Natural killer cell (primary cell): ENCODE measurements at regions not wholly inside any gene's neighbourhood (a gene's known extent, or its start where the extent isn't known, plus 50 kb on each side); places are given as distances from the start of the nearest gene placed in this dataset.

Source experiments
- ATAC-seq, 3 donors: fragments of 150-1000 bp in 2 of 3; fragments of 200-7000 bp in 1 of 3; cut with Tn5 transposase; 1 replicate in 1 of 3; 2 replicates in 2 of 3; pipeline ENCODE4 v1.10.0; 2021; ENCODE audit warnings: mild to moderate bottlenecking in 2 of 3, moderate library complexity in 2 of 3
- DNase-seq, 2 donors: peaks; one replicate each; pipeline versions ENCODE4 v3.0.0 to v3.0.0-alpha.2; 2013 to 2021; ENCODE audit warnings: mixed read lengths in 1 of 2
- H3K27ac ChIP-seq: one replicate; pipeline ENCODE4 v1.5.1; 2013; ENCODE audit warnings: mild to moderate bottlenecking, low read length
- H3K27me3 ChIP-seq: one replicate; pipeline ENCODE4 v1.6.1; 2013; ENCODE audit warnings: low read length; ENCODE audit not compliant: control insufficient read depth, insufficient read depth
- H3K36me3 ChIP-seq: one replicate; pipeline ENCODE4 v1.6.1; 2013; ENCODE audit warnings: low read length; ENCODE audit not compliant: control insufficient read depth, insufficient read depth
- H3K4me1 ChIP-seq: one replicate; pipeline ENCODE4 v1.6.1; 2013; ENCODE audit warnings: low read length; ENCODE audit not compliant: control insufficient read depth, insufficient read depth
- H3K4me3 ChIP-seq: one replicate; pipeline ENCODE4 v1.5.1; 2013; ENCODE audit warnings: low read length
- H3K9me3 ChIP-seq: one replicate; pipeline ENCODE4 v1.6.1; 2013; ENCODE audit warnings: low read length; ENCODE audit not compliant: control insufficient read depth, insufficient read depth
- H3K27ac Mint-ChIP-seq, 2 donors: one replicate each; pipeline ENCODE4 v1.8.0; 2022; ENCODE audit warnings: mild to moderate bottlenecking in 2 of 2, mixed read lengths in 2 of 2, moderate library complexity in 1 of 2
- H3K27me3 Mint-ChIP-seq, 2 donors: one replicate each; pipeline ENCODE4 v1.8.0; 2022; ENCODE audit warnings: low read depth in 2 of 2, mixed read lengths in 2 of 2
- H3K36me3 Mint-ChIP-seq: one replicate; pipeline ENCODE4 v1.8.0; 2022; ENCODE audit warnings: mixed read lengths
- H3K4me1 Mint-ChIP-seq, 2 donors: one replicate each; pipeline ENCODE4 v1.8.0; 2022; ENCODE audit warnings: mixed read lengths in 2 of 2
- H3K4me3 Mint-ChIP-seq: one replicate; pipeline ENCODE4 v1.8.0; 2022; ENCODE audit warnings: mild to moderate bottlenecking, moderate library complexity, mixed read lengths
- H3K9me3 Mint-ChIP-seq, 2 donors: one replicate each; pipeline ENCODE4 v1.8.0; 2022; ENCODE audit warnings: mixed read lengths in 2 of 2
- CTCF ChIP-seq: fragments of 200-600 bp; IDR thresholded peaks from one replicate; pipeline ENCODE4 v1.8.0; 2022; ENCODE audit warnings: antibody characterized with exemption
- WGBS: methylation state at CpG from one replicate; pipeline ENCODE4 v1.1.7; 2013; ENCODE audit warnings: missing lambda C conversion rate; ENCODE audit not compliant: insufficient coverage; 5-methylcytosine and 5-hydroxymethylcytosine counted together
- intact Hi-C: fragments of 100-400 bp; cut with micrococcal nuclease; formaldehyde crosslinking; loops from one replicate; pipeline ENCODE4 v1.14.2; 2022

- DNase-seq (no peak), ATAC-seq (no peak)
- no peaks in the 10 kb centered on the region for H3K9me3 ChIP-seq
- Mint-ChIP-seq H3K36me3 (no peaks in the 10 kb centered on the region), H3K27me3 (peaks cover 0 to 6% of the 10 kb centered on the region in 2 donors), H3K4me3 (no peak overlapping the region), H3K27ac (no peak overlapping the region), H3K4me1 (no peaks in the 10 kb centered on the region), H3K9me3 (peaks cover 8 to 12% of the 10 kb centered on the region in 2 donors)
- H3K27me3 ChIP-seq: no peaks in the 10 kb centered on the region
- H3K36me3 ChIP-seq: no peaks in the 10 kb centered on the region
- H3K27ac ChIP-seq: no peak overlapping the region
- TF ChIP-seq CTCF: no peak
- no peak overlapping the region for H3K4me3 ChIP-seq
- no peaks in the 10 kb centered on the region for H3K4me1 ChIP-seq
- intact Hi-C loops: no loop called here
Observed at GRCh38 chr4:159516556-159517140, 413.8 kb downstream of the RAPGEF2 start.

DNA sequence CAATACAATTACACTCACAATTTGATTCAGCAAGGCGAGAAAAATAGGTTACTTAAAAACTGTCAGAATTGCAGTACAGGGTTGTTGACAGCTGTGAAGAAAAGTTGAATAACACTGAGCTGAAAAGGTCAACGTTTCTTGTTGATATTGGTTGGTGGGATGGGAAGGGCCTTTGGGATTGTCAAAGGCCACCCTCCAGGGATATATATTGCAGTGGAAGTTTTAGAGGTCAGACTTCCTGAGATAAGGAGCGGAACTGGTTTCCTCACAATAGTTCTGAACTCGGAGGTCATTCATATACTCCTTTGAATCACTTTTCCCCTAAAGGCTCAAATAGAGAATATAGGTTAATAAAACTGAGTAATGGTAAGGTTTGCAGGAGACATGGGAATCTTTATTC is 417.2 kb downstream of the RAPGEF2 start:
- Histone ChIP-seq H3K4me1 (no peaks in the 10 kb centered on the region), H3K4me3 (no peak overlapping the region), H3K27me3 (no peaks in the 10 kb centered on the region), H3K36me3 (no peaks in the 10 kb centered on the region), H3K9me3 (no peaks in the 10 kb centered on the region), H3K27ac (no peak overlapping the region)
- ATAC-seq: no peak
- WGBS: 44% methylated on average over 2 of the region's 4 CpGs
- Mint-ChIP-seq H3K27ac (no peak overlapping the region), H3K4me3 (no peak overlapping the region), H3K36me3 (no peaks in the 10 kb centered on the region), H3K4me1 (no peaks in the 10 kb centered on the region), H3K9me3 (peaks cover 2 to 3% of the 10 kb centered on the region in 2 donors), H3K27me3 (peaks cover 0 to 6% of the 10 kb centered on the region in 2 donors)
- intact Hi-C loops: no loop called here
- no peak for TF ChIP-seq CTCF
- no peak for DNase-seq

DNA sequence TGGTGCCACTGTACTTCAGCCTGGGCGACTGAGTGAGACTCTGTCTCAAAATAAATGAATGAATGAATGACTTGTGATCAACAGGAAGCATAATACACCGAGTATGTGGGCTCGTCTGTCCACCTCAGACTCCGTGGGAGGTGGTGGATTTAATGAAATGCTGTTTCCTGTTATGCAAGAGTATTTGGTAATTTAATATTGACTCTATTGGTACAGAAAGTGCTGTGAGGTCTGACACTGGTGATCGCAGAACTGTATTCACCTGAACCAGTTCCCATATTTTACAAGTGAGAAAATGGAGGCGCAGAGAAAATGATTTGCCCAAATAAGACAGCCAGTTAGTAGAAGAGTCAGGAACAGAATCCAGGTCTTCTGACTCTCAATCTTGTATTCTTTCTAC is 423.3 kb downstream of the RAPGEF2 start:
- ATAC-seq: no peak
- Histone ChIP-seq H3K27me3 (no peaks in the 10 kb centered on the region), H3K4me1 (no peaks in the 10 kb centered on the region), H3K27ac (no peak overlapping the region), H3K4me3 (no peak overlapping the region), H3K9me3 (no peaks in the 10 kb centered on the region), H3K36me3 (no peaks in the 10 kb centered on the region)
- Mint-ChIP-seq H3K27ac (no peak overlapping the region), H3K4me3 (no peak overlapping the region), H3K36me3 (no peaks in the 10 kb centered on the region), H3K4me1 (no peaks in the 10 kb centered on the region), H3K27me3 (no peaks in the 10 kb centered on the region), H3K9me3 (peaks cover 3% of the 10 kb centered on the region in 2 donors)
- 82% methylated on average over 5 of the region's 6 CpGs for WGBS
- intact Hi-C loops: no loop called here
- no peak for TF ChIP-seq CTCF
- no peak for DNase-seq

- Mint-ChIP-seq H3K4me3 (no peak overlapping the region), H3K4me1 (no peaks in the 10 kb centered on the region), H3K36me3 (peaks cover 10% of the 10 kb centered on the region), H3K27me3 (no peaks in the 10 kb centered on the region), H3K9me3 (peaks cover 19 to 33% of the 10 kb centered on the region in 2 donors), H3K27ac (no peak overlapping the region)
- 83% methylated on average over 1 of the region's 1 CpG for WGBS
- no peaks in the 10 kb centered on the region for H3K27me3 ChIP-seq
- DNase-seq (no peak), ATAC-seq (no peak)
- no peak overlapping the region for H3K4me3 ChIP-seq
- H3K27ac ChIP-seq: no peak overlapping the region
- intact Hi-C loops: no loop called here
- H3K9me3 ChIP-seq: no peaks in the 10 kb centered on the region
- H3K36me3 ChIP-seq: no peaks in the 10 kb centered on the region
- no peak for TF ChIP-seq CTCF
- no peaks in the 10 kb centered on the region for H3K4me1 ChIP-seq
Observed at GRCh38 chr4:159534655-159535054, 431.8 kb downstream of the RAPGEF2 start.
